Activated T-cell treated with anti-CD3 and anti-CD28 coated beads for 24 hours (primary cell): ENCODE measurements at regions not wholly inside any gene's neighbourhood (a gene's known extent, or its start where the extent isn't known, plus 50 kb on each side); places are given as distances from the start of the nearest gene placed in this dataset.

ENCODE experiments used
- DNase-seq: peaks from one replicate; pipeline ENCODE4 v3.0.0-alpha.2; 2020; ENCODE audit warnings: low read depth

DNA sequence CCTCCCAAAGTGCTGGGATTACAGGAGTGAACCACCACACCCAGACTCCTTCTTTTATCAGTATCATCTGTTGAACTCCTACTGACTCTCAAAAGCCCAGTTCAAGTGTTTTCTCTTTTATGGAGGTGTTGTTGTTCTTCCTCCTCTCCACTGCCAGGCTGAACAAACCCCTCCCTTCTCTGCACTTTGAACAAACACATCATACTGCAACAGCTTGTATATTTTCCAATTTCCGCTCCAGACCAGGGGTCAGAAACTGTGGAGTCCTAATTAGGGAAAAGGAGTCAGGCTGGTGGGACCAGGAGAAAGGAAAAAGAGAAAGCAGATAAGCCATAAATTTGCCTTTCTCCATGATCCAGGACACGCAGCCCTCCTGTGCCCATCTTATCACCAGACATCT is 148.1 kb upstream of the HMHB1 start:
- no peak for DNase-seq

GRCh38 chr5:143662020-143662419 is 149.9 kb upstream of the HMHB1 start:
- no peak for DNase-seq

- DNase-seq: no peak
Measured at GRCh38 chr5:143660625-143661024, 151.3 kb upstream of the HMHB1 start.

DNA sequence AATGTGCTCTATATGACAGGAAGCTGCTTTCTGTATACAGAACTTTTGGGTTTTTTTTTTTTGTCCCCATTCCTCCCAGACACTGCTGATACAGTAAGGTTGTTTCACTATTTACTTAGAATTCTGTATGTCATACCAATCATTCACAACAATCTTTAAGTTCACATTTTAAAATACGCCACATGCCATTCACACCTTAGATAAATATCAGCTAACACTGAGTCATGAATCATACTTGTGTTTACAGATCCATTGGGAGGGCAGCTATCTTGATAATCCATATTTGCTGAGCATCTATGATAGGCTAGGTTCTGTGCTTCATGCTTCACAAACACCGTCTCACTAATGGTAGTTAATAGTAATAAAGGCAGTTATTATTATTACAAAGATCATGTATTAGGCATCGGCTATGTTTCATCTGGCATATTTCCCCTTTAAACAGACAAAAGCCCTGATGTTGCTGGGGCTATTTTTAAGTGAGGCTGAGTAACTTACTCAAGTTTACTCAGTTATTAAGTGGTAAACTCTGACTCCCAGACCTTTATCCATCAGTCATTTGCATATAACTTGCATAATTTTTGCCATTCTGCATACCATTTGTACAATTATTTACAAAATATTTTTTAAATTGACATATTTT is 152.2 kb upstream of the HMHB1 start:
- DNase-seq: no peak

- DNase-seq: no peak
Measured at GRCh38 chr5:143658956-143659355, 153.0 kb upstream of the HMHB1 start.

DNA sequence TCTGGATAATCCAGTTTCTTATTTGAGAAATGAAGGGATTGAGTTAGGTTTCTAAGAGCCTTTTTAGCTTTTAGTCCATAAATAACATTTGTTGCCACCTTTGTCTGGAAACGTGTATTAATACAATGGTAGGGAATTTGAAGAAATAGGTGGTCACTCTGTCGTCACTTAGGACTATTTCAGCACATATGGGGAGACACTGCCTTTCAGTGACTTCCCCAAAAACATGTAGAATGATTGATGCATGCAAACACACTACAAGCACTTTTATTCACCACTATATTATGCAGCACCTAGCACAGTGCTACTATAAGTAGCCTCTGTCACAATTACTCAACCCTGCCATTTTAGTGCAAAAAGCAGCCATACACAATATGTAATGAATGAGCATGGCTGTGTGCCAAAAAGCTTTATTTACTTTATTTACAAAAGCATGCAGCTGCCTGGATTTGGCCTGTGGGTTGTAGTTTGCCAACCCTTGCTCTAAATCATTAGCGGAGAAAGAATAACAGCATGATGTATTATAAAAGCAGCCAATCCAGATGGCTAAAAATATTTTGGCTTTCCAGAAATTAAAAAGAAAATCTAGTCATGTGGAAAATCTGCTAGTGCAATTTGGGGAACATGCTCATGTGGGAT is 154.2 kb upstream of the HMHB1 start:
- DNase-seq: no peak

DNA sequence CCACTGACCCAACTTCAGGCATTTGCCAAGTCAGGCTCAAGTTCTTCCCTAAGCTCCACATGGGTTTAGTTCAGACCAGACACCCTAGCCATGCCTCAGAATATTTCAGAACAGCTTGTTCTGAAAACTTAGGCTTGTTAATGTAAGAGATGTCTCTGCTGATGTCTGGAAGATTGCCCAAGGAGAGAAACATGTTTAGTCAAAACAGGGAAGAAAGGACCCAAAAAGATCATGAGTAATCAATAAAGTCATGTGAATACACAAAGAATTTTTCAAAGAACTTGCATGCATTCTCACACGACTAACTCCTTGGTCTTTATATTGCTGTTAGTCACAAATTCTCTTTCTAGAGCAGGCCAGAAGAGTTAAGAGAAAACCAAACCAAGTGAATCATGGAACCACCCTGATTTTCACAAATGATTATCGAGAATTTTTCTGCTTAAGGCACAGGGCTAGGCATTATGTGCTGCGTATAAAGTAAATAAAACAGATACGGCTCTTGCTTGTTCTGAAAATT is 158.1 kb upstream of the HMHB1 start:
- DNase-seq: no peak

- no peak for DNase-seq
Measured at GRCh38 chr5:143653256-143653655, 158.7 kb upstream of the HMHB1 start.

- DNase-seq: no peak
Measured at GRCh38 chr5:143652108-143652700, 159.8 kb upstream of the HMHB1 start.

GRCh38 chr5:143649937-143650621 is 161.9 kb upstream of the HMHB1 start:
- no peak for DNase-seq

GRCh38 chr5:143648696-143649095 is 163.3 kb upstream of the HMHB1 start:
- DNase-seq: no peak

- no peak for DNase-seq
Measured at GRCh38 chr5:143646961-143647360, 165.0 kb upstream of the HMHB1 start.

DNA sequence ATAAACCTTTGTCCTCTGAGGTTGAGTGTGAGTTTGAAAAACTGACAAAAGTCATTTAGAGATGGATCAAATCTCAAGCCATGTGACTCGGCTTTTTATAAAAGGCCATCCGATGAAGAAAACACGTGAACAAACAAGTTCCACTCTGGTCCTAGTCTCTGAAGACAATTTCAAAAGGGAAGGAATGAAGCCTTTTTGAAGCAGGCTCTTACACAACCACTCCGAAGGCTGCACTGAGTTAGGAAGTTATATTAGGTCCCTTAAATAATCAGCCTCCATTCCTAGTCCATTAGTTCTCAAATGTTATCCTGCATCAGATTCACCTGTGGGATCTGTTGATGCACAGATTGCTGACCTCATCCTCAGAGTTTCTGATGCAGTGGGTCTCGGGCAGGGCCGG is 166.6 kb upstream of the HMHB1 start:
- no peak for DNase-seq

DNA sequence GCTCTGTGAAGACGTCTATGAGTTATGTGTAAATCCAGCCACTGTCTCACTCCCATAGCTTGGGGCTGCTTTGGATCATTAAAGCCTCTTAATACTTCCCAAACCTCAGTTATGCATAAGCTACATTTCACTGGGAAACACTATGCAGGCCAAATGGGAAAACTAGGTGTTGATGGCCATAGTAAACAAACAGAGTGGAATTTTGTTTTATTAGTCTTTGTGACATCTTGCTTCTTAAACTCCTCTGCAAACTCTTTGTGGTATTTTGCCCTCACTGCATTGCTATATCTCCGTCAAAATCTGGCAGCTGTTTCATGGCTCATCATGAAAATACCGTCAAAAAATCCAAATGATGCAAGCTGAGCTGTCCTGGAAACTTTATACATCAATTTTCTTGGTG is 167.2 kb upstream of the HMHB1 start:
- DNase-seq: no peak

DNA sequence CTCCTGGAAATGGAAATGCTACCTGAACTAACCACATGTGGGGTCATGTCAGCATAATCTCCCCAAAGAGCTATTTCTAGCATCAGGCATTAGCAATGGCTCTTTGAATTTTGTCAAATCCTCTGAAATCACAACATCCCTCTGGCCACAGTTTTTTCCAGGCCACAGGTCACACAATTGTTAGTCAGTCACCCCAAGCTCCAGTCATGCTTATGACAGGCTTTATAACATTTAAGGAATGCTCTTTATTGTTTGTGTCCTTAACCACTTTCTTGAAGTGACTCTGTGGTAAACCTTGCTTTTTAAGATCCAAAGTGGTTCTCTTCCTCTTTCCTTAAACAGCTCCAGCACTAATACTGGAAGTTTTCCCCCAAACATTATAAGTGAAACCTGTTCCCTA is 169.2 kb upstream of the HMHB1 start:
- DNase-seq: no peak

DNA sequence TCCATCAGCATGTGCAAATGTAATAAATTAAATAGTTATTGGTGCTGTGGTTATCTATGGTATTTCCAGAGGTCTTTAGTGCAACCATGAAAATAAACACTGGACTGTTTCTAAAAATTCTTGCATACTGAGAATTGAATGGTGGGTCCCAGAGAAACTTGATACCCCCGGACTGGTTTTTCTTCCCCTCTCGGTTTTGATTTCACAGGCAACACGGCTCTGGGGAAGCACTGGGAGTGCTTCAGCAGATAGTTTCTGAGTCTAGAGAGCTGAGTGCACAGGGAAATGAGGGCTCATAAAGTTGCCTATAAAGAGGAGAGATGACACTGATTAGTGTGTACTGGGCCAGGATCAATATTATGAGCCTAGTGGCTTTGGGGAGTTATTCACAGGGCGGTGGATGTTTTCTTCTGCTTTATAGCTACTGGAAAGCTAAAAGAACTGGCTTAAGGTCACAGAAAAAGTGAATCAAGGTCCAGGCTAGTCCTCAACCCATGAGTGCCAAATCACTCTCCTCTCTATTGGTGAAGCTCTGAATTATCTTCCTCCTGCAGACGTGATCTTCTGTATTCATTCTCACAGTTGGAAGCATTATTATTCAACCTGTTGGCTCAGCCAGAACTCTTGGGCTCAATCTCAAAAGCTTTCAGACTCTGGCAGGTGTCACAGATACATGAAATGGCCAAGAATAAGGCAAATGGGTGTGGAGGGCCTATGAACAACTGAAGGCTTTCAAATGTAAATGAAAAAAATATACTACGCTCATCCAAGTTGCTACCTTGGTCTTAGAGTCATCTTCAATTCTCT is 170.2 kb upstream of the HMHB1 start:
- DNase-seq: no peak

- no peak for DNase-seq
Measured at GRCh38 chr5:143638654-143639053, 173.3 kb upstream of the HMHB1 start.

DNA sequence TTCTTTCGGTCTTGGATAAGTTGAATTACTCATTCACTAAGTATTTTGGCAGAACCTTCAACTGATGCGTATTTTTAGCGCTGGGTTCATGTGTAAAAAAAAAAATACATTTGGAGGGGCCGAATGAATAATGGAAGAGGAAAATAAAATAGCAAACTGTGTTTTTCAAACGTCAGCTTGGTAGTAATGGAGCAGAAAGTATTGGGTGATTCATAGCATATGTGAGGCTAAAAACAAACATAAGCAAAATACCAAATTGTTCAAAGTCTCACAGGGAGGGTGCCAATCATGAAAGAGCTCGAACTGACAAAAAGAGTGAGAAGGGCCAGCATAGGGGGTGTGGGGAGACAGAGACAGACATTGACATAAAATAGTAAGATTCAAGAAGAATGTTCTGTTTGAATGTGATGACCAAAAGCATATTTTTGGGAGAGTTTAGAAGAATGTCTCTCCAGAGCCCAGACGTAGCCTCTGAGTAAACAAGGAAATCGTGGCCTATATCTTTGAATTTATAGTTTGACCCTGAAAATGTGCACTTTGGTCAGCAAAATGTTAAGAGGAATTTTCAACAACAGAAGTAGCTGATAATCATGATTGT is 174.9 kb upstream of the HMHB1 start:
- no peak for DNase-seq

- no peak for DNase-seq
Measured at GRCh38 chr5:143635888-143636287, 176.1 kb upstream of the HMHB1 start.

GRCh38 chr5:143635146-143635752 is 176.7 kb upstream of the HMHB1 start:
- no peak for DNase-seq

GRCh38 chr5:143634689-143635088 is 177.3 kb upstream of the HMHB1 start:
- DNase-seq: no peak
